Uterus (tissue), 3 donors: ENCODE measurements at regions not wholly inside any gene's neighbourhood (a gene's known extent, or its start where the extent isn't known, plus 50 kb on each side); places are given as distances from the start of the nearest gene placed in this dataset.
"Not testable (repeated sequence)": the region's sequence is repeated elsewhere in the genome, so short reads cannot be mapped to it uniquely, and the experiment has no call there.

Experiments
- DNase-seq, 2 donors: peaks; one replicate each; pipeline ENCODE4 v3.0.0-alpha.2; 2019 to 2020
- H3K27ac ChIP-seq, 2 donors: fragments of 200-600 bp; sonication (generic); 1 replicate in 1 of 2; 2 replicates in 1 of 2; pipeline ENCODE4 v1.5.1; 2016 to 2018
- H3K27me3 ChIP-seq, 2 donors: fragments of 200-600 bp; sonication (generic); one replicate each; pipeline ENCODE4 v1.5.1; 2018 to 2019; ENCODE audit warnings: control low read depth in 1 of 2
- H3K36me3 ChIP-seq, 2 donors: fragments of 200-600 bp; sonication (generic); one replicate each; pipeline ENCODE4 v1.5.1; 2019; ENCODE audit warnings: control low read depth in 1 of 2
- H3K4me1 ChIP-seq, 2 donors: fragments of 200-600 bp; sonication (generic); one replicate each; pipeline ENCODE4 v1.5.1; 2018 to 2019; ENCODE audit warnings: control low read depth in 1 of 2
- H3K4me3 ChIP-seq, 2 donors: fragments of 200-600 bp; sonication (generic); 1 replicate in 1 of 2; 2 replicates in 1 of 2; pipeline ENCODE4 v1.5.1; 2018 to 2019; ENCODE audit warnings: mild to moderate bottlenecking in 1 of 2
- H3K9me3 ChIP-seq, 2 donors: fragments of 200-600 bp; sonication (generic); one replicate each; pipeline ENCODE4 v1.5.1; 2019; ENCODE audit warnings: control low read depth in 1 of 2
- POLR2A ChIP-seq, 2 donors: fragments of 450-650 bp; IDR thresholded peaks; one replicate each; pipeline ENCODE4 v1.6.1; 2016; ENCODE audit warnings: antibody characterized with exemption in 2 of 2, mild to moderate bottlenecking in 1 of 2, moderate library complexity in 1 of 2
- intact Hi-C: fragments of 100-400 bp; cut with DNase I; formaldehyde crosslinking; loops from one replicate; pipeline ENCODE4 v1.15.1; 2023; ENCODE audit warnings: low total_unique reads
- TF ChIP-seq, protein P1 (sequence below), 4 experiments: fragments of 200-600 bp in 2 of 4; fragments of 450-650 bp in 2 of 4; sonication (generic) in 2 of 4; IDR thresholded peaks; one replicate each; pipeline ENCODE4 v1.5.1; 2016 to 2019; ENCODE audit warnings: antibody characterized with exemption in 4 of 4, mild to moderate bottlenecking in 2 of 4, moderate library complexity in 1 of 4
- donor health status: DM: yes; HTN: yes; CAD: no.

DNA sequence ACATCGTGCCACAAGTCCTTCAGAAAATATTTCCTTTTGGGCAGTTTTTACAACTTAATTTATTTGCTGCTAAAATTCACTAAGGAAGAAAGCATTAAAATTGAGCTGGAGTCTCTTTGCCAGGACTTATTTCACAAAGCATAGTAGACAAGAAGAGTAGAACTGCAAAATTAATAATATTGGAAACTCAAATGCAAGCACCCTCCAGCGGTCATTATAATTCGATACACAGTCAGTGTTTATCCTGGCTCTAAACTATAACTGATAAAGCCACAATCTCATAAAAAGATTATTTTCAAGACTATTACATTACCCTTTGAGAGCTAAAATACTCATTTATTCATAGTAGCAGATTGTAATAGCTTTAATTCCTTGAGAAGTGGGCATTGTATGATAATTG, 655.4 kb downstream of the RWDD3 start:
- Histone ChIP-seq H3K27me3 (no peaks in the 10 kb centered on the region), H3K36me3 (no peaks in the 10 kb centered on the region), H3K4me1 (no peaks in the 10 kb centered on the region), H3K9me3 (no peaks in the 10 kb centered on the region), H3K27ac (no peak overlapping the region), H3K4me3 (no peak overlapping the region)
- intact Hi-C loops = no loop called here
- TF ChIP-seq POLR2A (IDR thresholded peaks at IDR 0.05) = no peak
- TF ChIP-seq, protein P1, sequence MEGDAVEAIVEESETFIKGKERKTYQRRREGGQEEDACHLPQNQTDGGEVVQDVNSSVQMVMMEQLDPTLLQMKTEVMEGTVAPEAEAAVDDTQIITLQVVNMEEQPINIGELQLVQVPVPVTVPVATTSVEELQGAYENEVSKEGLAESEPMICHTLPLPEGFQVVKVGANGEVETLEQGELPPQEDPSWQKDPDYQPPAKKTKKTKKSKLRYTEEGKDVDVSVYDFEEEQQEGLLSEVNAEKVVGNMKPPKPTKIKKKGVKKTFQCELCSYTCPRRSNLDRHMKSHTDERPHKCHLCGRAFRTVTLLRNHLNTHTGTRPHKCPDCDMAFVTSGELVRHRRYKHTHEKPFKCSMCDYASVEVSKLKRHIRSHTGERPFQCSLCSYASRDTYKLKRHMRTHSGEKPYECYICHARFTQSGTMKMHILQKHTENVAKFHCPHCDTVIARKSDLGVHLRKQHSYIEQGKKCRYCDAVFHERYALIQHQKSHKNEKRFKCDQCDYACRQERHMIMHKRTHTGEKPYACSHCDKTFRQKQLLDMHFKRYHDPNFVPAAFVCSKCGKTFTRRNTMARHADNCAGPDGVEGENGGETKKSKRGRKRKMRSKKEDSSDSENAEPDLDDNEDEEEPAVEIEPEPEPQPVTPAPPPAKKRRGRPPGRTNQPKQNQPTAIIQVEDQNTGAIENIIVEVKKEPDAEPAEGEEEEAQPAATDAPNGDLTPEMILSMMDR (IDR thresholded peaks at IDR 0.05) = no peak
- DNase-seq = no peak

DNA sequence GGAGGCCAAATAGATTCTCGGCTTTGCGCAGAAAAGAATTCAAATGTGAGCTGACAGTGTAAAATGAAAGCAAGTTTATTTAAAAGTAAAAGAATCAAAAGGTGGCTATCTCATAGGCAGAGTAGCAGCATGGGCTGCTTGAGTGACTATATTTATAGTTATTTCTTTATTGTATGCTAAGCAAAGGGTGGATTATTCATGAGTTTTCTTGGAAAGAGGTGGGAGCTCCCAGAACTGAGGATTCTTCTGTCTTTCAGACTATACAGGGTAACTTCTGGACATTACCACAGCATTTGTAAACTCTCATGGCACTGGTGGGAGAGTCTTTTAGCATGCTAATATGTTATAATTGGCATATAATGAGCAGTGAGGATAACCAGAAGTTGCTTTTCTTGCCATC, 659.9 kb downstream of the RWDD3 start:
- no peak overlapping the region for H3K27ac ChIP-seq
- H3K4me3 ChIP-seq = no peak overlapping the region
- intact Hi-C loops = no loop called here
- TF ChIP-seq, protein P1 (IDR thresholded peaks at IDR 0.05) = no peak
- TF ChIP-seq POLR2A (IDR thresholded peaks at IDR 0.05) = no peak
- no peak for DNase-seq
- H3K36me3 ChIP-seq = no peaks in the 10 kb centered on the region
- no peaks in the 10 kb centered on the region for H3K9me3 ChIP-seq
- no peaks in the 10 kb centered on the region for H3K4me1 ChIP-seq
- H3K27me3 ChIP-seq = no peaks in the 10 kb centered on the region

DNA sequence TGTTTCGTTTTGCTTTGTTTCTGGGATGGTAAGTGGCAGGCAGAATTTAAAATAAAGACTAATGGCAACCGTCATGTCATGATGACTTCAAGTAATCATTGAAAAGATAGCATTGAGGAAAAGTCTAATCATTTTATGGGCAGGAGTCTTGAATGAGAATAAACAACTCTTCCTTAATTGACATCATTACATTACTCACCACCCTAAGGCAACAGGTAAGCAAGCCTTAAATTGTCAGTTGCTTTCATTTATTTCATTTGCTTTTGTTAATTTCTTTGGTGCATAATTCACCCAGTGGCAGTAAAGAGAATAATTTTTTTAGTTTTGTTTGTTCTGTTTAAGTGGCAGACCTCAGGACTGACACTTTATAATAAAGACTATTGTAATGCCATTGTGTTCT, 669.0 kb downstream of the RWDD3 start:
- no peaks in the 10 kb centered on the region for H3K9me3 ChIP-seq
- no peaks in the 10 kb centered on the region for H3K27me3 ChIP-seq
- intact Hi-C loops = no loop called here
- DNase-seq = no peak
- H3K4me1 ChIP-seq = no peaks in the 10 kb centered on the region
- no peak for TF ChIP-seq POLR2A (IDR thresholded peaks at IDR 0.05)
- TF ChIP-seq, protein P1 (IDR thresholded peaks at IDR 0.05) = no peak
- no peak overlapping the region for H3K27ac ChIP-seq
- H3K4me3 ChIP-seq = no peak overlapping the region
- H3K36me3 ChIP-seq = no peaks in the 10 kb centered on the region

DNA sequence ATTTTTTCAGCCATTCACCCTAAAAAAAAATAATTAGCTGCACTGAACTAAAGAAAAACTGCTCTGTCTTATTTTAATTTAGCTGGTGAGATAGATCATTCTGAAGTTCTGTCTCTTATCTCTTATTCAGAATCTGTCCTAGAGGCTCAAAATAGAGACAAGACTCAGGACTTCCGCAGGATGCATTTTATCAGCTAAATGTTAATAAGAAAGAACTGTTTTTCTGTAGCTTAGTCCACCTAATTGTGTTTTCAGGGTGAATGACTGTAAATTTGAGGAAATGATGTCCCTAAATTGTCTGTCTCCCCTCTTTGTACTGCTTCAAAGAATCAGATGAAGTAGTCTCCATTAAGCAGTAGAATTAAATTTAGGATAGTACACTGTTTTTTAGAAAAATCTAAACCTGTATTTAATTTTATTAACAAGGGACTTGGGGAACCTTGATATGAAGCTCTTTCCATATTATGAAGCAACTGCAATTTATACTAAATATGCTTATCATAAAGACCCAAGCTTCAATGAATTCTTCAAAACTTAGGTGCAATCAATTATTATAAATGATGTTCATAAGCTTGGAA, 671.9 kb downstream of the RWDD3 start:
- Histone ChIP-seq H3K4me1 (no peaks in the 10 kb centered on the region), H3K27ac (no peak overlapping the region), H3K27me3 (no peaks in the 10 kb centered on the region), H3K9me3 (no peaks in the 10 kb centered on the region), H3K4me3 (no peak overlapping the region), H3K36me3 (no peaks in the 10 kb centered on the region)
- intact Hi-C loops = no loop called here
- no peak for TF ChIP-seq POLR2A (IDR thresholded peaks at IDR 0.05)
- TF ChIP-seq, protein P1 (IDR thresholded peaks at IDR 0.05) = no peak
- DNase-seq = no peak

DNA sequence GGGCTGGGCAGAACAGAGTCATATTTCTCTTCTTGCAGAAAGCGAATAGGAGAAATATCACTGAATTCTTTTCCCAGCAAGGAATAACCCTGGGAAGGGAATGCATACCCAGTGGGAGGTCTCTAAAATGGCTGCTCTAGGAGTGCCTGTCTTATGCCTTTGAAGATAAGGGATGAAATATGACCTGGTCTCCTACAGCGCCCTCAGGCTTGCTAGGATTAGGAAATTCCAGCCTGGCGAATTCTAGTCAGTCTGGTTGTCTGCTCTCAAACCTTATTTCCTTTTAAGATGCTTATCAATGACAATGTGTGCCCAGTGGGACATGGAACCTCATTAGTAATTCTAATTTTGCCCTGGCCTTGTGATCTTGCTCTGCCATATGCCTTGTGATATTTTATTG, 677.7 kb downstream of the RWDD3 start:
- H3K27ac ChIP-seq, DNase-seq, H3K9me3 ChIP-seq, H3K36me3 ChIP-seq, H3K27me3 ChIP-seq, H3K4me1 ChIP-seq, intact Hi-C loops, H3K4me3 ChIP-seq: not testable (repeated sequence)

DNA sequence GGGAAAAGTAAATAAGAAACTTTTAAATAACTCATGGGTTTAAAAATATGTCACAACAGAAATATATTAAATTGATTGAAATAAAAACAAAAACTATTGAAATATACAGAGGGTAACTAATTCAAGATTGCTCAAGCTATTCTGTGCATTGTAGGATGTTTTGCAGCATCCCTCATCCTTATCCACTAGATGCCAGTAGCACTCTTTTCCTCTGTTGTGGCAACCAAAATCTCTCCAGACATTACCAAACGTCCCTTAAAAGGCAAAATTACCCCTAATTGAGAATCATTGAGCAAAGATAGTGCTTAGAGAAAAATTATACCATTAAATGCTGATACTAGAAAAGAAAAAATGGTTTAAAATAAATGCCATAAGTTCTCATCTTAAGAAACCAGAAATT, 682.6 kb downstream of the RWDD3 start:
- Histone ChIP-seq H3K27me3 (no peaks in the 10 kb centered on the region), H3K36me3 (no peaks in the 10 kb centered on the region), H3K9me3 (peaks cover 0 to 5% of the 10 kb centered on the region in 2 donors), H3K4me1 (no peaks in the 10 kb centered on the region), H3K4me3 (no peak overlapping the region), H3K27ac (no peak overlapping the region)
- no peak for DNase-seq
- intact Hi-C loops = no loop called here
- TF ChIP-seq POLR2A (IDR thresholded peaks at IDR 0.05) = no peak
- TF ChIP-seq, protein P1 (IDR thresholded peaks at IDR 0.05) = peak in 1 of 4 experiments; percentile 21
